B cell (primary cell): ENCODE measurements at regions not wholly inside any gene's neighbourhood (a gene's known extent, or its start where the extent isn't known, plus 50 kb on each side); places are given as distances from the start of the nearest gene placed in this dataset.

Experiments used
- ATAC-seq: fragments of 200-7000 bp; cut with Tn5 transposase; one replicate; pipeline ENCODE4 v1.10.0; 2021; ENCODE audit warnings: low read depth, mild to moderate bottlenecking, moderate number of reproducible peaks, moderate library complexity
- CTCF ChIA-PET: fragments of 350-600 bp; sonication (Branson Sonifier 250); formaldehyde crosslinking; loops from one replicate; lab custom pipeline; 2021; ENCODE audit warnings: antibody characterized with exemption, inconsistent platforms; lab: Charles Lee
- POLR2A ChIA-PET: fragments of 350-600 bp; sonication (Branson Sonifier 250); formaldehyde crosslinking; loops from one replicate; lab custom pipeline; 2021; ENCODE audit warnings: antibody characterized with exemption; lab: Charles Lee
- DNase-seq: peaks from one replicate; pipeline ENCODE4 v3.0.0; 2013
- H2AFZ ChIP-seq: 2 replicates; pipeline ENCODE4 v1.6.1; 2012; ENCODE audit warnings: mild to moderate bottlenecking, low read depth, low read length; ENCODE audit not compliant: insufficient read depth, poor library complexity, severe bottlenecking
- H3K27ac ChIP-seq, 2 donors: 1 replicate in 1 of 2; 2 replicates in 1 of 2; pipeline ENCODE4 v1.5.1; 2012 to 2013; ENCODE audit warnings: low read length in 2 of 2, mild to moderate bottlenecking in 2 of 2, moderate library complexity in 1 of 2
- H3K27me3 ChIP-seq, 4 experiments: fragments of 200-600 bp in 1 of 4; sonication (generic) in 1 of 4; replicated peaks in 1 of 4; 1 replicate in 2 of 4; 2 replicates in 2 of 4; pipeline versions ENCODE4 v1.6.1 to v1.7.0; 2013 to 2016; ENCODE audit warnings: low read length in 3 of 4, mild to moderate bottlenecking in 2 of 4, mixed read lengths in 1 of 4, moderate library complexity in 1 of 4; ENCODE audit not compliant: insufficient read depth in 4 of 4, control insufficient read depth in 3 of 4; ENCODE audit errors: control extremely low read depth in 1 of 4
- H3K36me3 ChIP-seq, 2 experiments: replicated peaks in 1 of 2; 1 replicate in 1 of 2; 2 replicates in 1 of 2; pipeline versions ENCODE4 v1.6.1 to v1.7.1; 2013; ENCODE audit warnings: low read length in 1 of 2; ENCODE audit not compliant: insufficient read depth in 2 of 2, control insufficient read depth in 1 of 2; ENCODE audit errors: control extremely low read depth in 1 of 2, extremely low read depth in 1 of 2
- H3K4me1 ChIP-seq, 2 donors: fragments of 200-600 bp in 1 of 2; sonication (generic) in 1 of 2; 1 replicate in 1 of 2; 2 replicates in 1 of 2; pipeline versions ENCODE4 v1.5.1 to v1.6.1; 2013 to 2017; ENCODE audit warnings: low read length in 2 of 2; ENCODE audit not compliant: control insufficient read depth in 2 of 2, insufficient read depth in 2 of 2
- H3K4me2 ChIP-seq: replicated peaks from 2 replicates; pipeline ENCODE3; 2012; ENCODE audit warnings: mild to moderate bottlenecking, low read depth, low read length; ENCODE audit not compliant: poor library complexity, severe bottlenecking
- H3K4me3 ChIP-seq, 5 experiments: fragments of 200-600 bp in 1 of 5; sonication (generic) in 1 of 5; 1 replicate in 3 of 5; 2 replicates in 2 of 5; pipeline versions ENCODE4 v1.5.1 to v1.7.0; 2011 to 2016; ENCODE audit warnings: low read length in 4 of 5, mild to moderate bottlenecking in 4 of 5, low read depth in 2 of 5, control low read depth in 1 of 5, moderate library complexity in 1 of 5; ENCODE audit not compliant: insufficient read depth in 1 of 5; ENCODE audit errors: control extremely low read depth in 1 of 5, extremely low read depth in 1 of 5
- H3K79me2 ChIP-seq: fragments of 200-600 bp; sonication (generic); one replicate; pipeline ENCODE4 v1.6.0; 2016; ENCODE audit warnings: low read length; ENCODE audit not compliant: control insufficient read depth, insufficient read depth
- H3K9ac ChIP-seq: fragments of 200-600 bp; sonication (generic); 2 replicates; pipeline ENCODE4 v1.6.1; 2017; ENCODE audit warnings: mild to moderate bottlenecking, low read length, moderate library complexity
- H3K9me3 ChIP-seq, 3 donors: one replicate each; pipeline versions ENCODE4 v1.6.1 to v1.7.1; 2013; ENCODE audit warnings: low read length in 2 of 3; ENCODE audit not compliant: control insufficient read depth in 2 of 3, insufficient read depth in 1 of 3; ENCODE audit errors: control extremely low read depth in 1 of 3
- H4K20me1 ChIP-seq: 2 replicates; pipeline ENCODE4 v1.6.0; 2012; ENCODE audit warnings: mild to moderate bottlenecking, low read length; ENCODE audit not compliant: insufficient read depth, control insufficient read depth, poor library complexity, severe bottlenecking
- H3K27ac Mint-ChIP-seq: one replicate; pipeline ENCODE4 v1.8.0; 2021; ENCODE audit warnings: mixed read lengths
- H3K27me3 Mint-ChIP-seq: one replicate; pipeline ENCODE4 v1.8.0; 2021; ENCODE audit warnings: mixed read lengths
- H3K4me1 Mint-ChIP-seq: one replicate; pipeline ENCODE4 v1.8.0; 2021; ENCODE audit warnings: mixed read lengths
- H3K4me3 Mint-ChIP-seq: one replicate; pipeline ENCODE4 v1.8.0; 2021; ENCODE audit warnings: mixed read lengths
- H3K9me3 Mint-ChIP-seq: one replicate; pipeline ENCODE4 v1.8.0; 2022; ENCODE audit warnings: mixed read lengths; ENCODE audit not compliant: insufficient read depth
- CTCF ChIP-seq: fragments of 200-600 bp; IDR thresholded peaks from one replicate; pipeline ENCODE4 v1.8.0; 2022; ENCODE audit warnings: antibody characterized with exemption, mild to moderate bottlenecking
- EZH2 ChIP-seq: IDR thresholded peaks from 2 replicates; pipeline ENCODE4 v1.6.1; 2012; ENCODE audit warnings: borderline replicate concordance, low read depth, mild to moderate bottlenecking, moderate library complexity, low read length; ENCODE audit not compliant: insufficient read depth, poor library complexity, severe bottlenecking
- WGBS: methylation state at CpG from one replicate; pipeline ENCODE4 v1.1.5; 2013; ENCODE audit warnings: missing lambda C conversion rate; ENCODE audit not compliant: insufficient coverage; 5-methylcytosine and 5-hydroxymethylcytosine counted together
- intact Hi-C: fragments of 100-400 bp; cut with micrococcal nuclease; formaldehyde crosslinking; loops from one replicate; pipeline ENCODE4 v1.10.0; 2022

- Mint-ChIP-seq H3K9me3 (no peaks in the 10 kb centered on the region), H3K4me1 (peaks cover 11% of the 10 kb centered on the region), H3K4me3 (no peak overlapping the region), H3K27me3 (peaks cover 11% of the 10 kb centered on the region), H3K27ac (no peak overlapping the region)
- no peaks in the 10 kb centered on the region for H4K20me1 ChIP-seq
- peaks cover 11 to 12% of the 10 kb centered on the region in 2 donors for H3K4me1 ChIP-seq
- CTCF ChIA-PET, result no interaction called here
- H3K79me2 ChIP-seq, result no peaks in the 10 kb centered on the region
- H3K4me2 ChIP-seq, result no peak overlapping the region
- no peaks in the 10 kb centered on the region for H3K36me3 ChIP-seq
- POLR2A ChIA-PET, result no interaction called here
- H2AFZ ChIP-seq, result no peak overlapping the region
- intact Hi-C loops, result no loop called here
- H3K9ac ChIP-seq, result no peak overlapping the region
- H3K27ac ChIP-seq, result no peak overlapping the region
- DNase-seq, result no peak
- H3K27me3 ChIP-seq, result peaks cover 0 to 2% (median 0%) of the 10 kb centered on the region in 4 experiments
- TF ChIP-seq CTCF, result no peak
- TF ChIP-seq EZH2, result no peak
- WGBS, result no CpG with 5 or more reads among the region's 2 CpGs
- ATAC-seq, result no peak
- H3K4me3 ChIP-seq, result no peak overlapping the region
- no peaks in the 10 kb centered on the region for H3K9me3 ChIP-seq
Observed at GRCh38 chr11:109960831-109961230, 132.4 kb upstream of the ZC3H12C start.

GRCh38 chr11:109961261-109961660, 131.9 kb upstream of the ZC3H12C start:
- H3K9me3 Mint-ChIP-seq, result no peaks in the 10 kb centered on the region
- ChIA-PET CTCF (no interaction called here), POLR2A (no interaction called here)
- no peaks in the 10 kb centered on the region for H3K9me3 ChIP-seq
- peaks cover 0 to 2% (median 0%) of the 10 kb centered on the region in 4 experiments for H3K27me3 ChIP-seq
- H3K27me3 Mint-ChIP-seq, result peaks cover 11% of the 10 kb centered on the region
- intact Hi-C loops, result no loop called here
- TF ChIP-seq EZH2 (no peak), CTCF (no peak)
- no peak overlapping the region for H3K27ac ChIP-seq
- H3K4me1 ChIP-seq, result peaks cover 7 to 8% of the 10 kb centered on the region in 2 donors
- no peak overlapping the region for H3K4me3 Mint-ChIP-seq
- no peak overlapping the region for H3K9ac ChIP-seq
- 100% methylated on average over 2 of the region's 2 CpGs for WGBS
- H3K4me1 Mint-ChIP-seq, result peaks cover 7% of the 10 kb centered on the region
- DNase-seq, result no peak
- no peaks in the 10 kb centered on the region for H3K79me2 ChIP-seq
- no peaks in the 10 kb centered on the region for H4K20me1 ChIP-seq
- no peak for ATAC-seq
- no peak overlapping the region for H3K4me2 ChIP-seq
- no peak overlapping the region for H3K27ac Mint-ChIP-seq
- H3K36me3 ChIP-seq, result no peaks in the 10 kb centered on the region
- H3K4me3 ChIP-seq, result no peak overlapping the region
- no peak overlapping the region for H2AFZ ChIP-seq
